BLaER1 treated with 17β-estradiol and CSF1 and Interleukin-3, amounts not matched to agents 10 nM and 100 nM (cell line): ENCODE measurements at regions not wholly inside any gene's neighbourhood (a gene's known extent, or its start where the extent isn't known, plus 50 kb on each side); places are given as distances from the start of the nearest gene placed in this dataset.

Experiments
- H3K27ac ChIP-seq, 11 experiments: shearing (Covaris generic); formaldehyde crosslinking; 2 replicates each; pipeline ENCODE4 v1.8.1; 2022
- H3K27me3 ChIP-seq, 11 experiments: shearing (Covaris generic); formaldehyde crosslinking; 2 replicates each; pipeline ENCODE4 v1.8.1; 2022
- H3K36me3 ChIP-seq, 11 experiments: shearing (Covaris generic); formaldehyde crosslinking; 2 replicates each; pipeline ENCODE4 v1.8.1; 2022
- H3K4me1 ChIP-seq, 10 experiments: shearing (Covaris generic); formaldehyde crosslinking; 2 replicates each; pipeline ENCODE4 v1.8.1; 2022
- H3K4me2 ChIP-seq, 11 experiments: shearing (Covaris generic); formaldehyde crosslinking; 2 replicates each; pipeline ENCODE4 v1.8.1; 2022
- H3K4me3 ChIP-seq, 10 experiments: shearing (Covaris generic); formaldehyde crosslinking; 2 replicates each; pipeline ENCODE4 v1.8.1; 2022
- H3K9ac ChIP-seq, 11 experiments: shearing (Covaris generic); formaldehyde crosslinking; 2 replicates each; pipeline ENCODE4 v1.8.1; 2022
- H3K9me3 ChIP-seq, 11 experiments: shearing (Covaris generic); formaldehyde crosslinking; replicated peaks in 1 of 11; 2 replicates each; pipeline ENCODE4 v1.8.1; 2022
- H4K20me1 ChIP-seq, 11 experiments: shearing (Covaris generic); formaldehyde crosslinking; 2 replicates each; pipeline ENCODE4 v1.8.1; 2022
- Cebpa-rat ChIP-seq, 11 experiments: shearing (Covaris generic); IDR thresholded peaks; 2 replicates each; pipeline ENCODE4 v1.8.1; 2022

- no peak for TF ChIP-seq Cebpa-rat (IDR thresholded peaks at IDR 0.05)
- Histone ChIP-seq H3K27ac (no peak overlapping the region), H3K4me3 (no peak overlapping the region), H3K4me2 (peak overlapping the region in 5 of 11 experiments; percentile 2 to 72 (median 45); a peak in 6 of 22 replicates), H3K27me3 (no peaks in the 10 kb centered on the region), H4K20me1 (no peaks in the 10 kb centered on the region), H3K9me3 (no peaks in the 10 kb centered on the region), H3K36me3 (no peaks in the 10 kb centered on the region), H3K4me1 (peaks cover 5 to 49% (median 18%) of the 10 kb centered on the region in 10 experiments; a peak in 18 of 20 replicates), H3K9ac (no peak overlapping the region)
Observed at GRCh38 chr20:50427719-50428083, 82.5 kb upstream of the PTPN1 start.

- no peaks in the 10 kb centered on the region for H3K36me3 ChIP-seq
- TF ChIP-seq Cebpa-rat (IDR thresholded peaks at IDR 0.05): no peak
- H3K4me3 ChIP-seq: no peak overlapping the region
- no peaks in the 10 kb centered on the region for H4K20me1 ChIP-seq
- H3K4me1 ChIP-seq: peaks cover 3 to 49% (median 17%) of the 10 kb centered on the region in 10 experiments; a peak in 18 of 20 replicates
- H3K27me3 ChIP-seq: no peaks in the 10 kb centered on the region
- H3K4me2 ChIP-seq: peak overlapping the region in 3 of 11 experiments; percentile 45 to 72 (median 69); a peak in 5 of 22 replicates
- H3K9ac ChIP-seq: no peak overlapping the region
- no peaks in the 10 kb centered on the region for H3K9me3 ChIP-seq
- no peak overlapping the region for H3K27ac ChIP-seq
Observed at GRCh38 chr20:50428097-50428828, 81.9 kb upstream of the PTPN1 start.

- Histone ChIP-seq H3K4me2 (no peak overlapping the region), H3K9ac (no peak overlapping the region), H3K27me3 (no peaks in the 10 kb centered on the region), H3K9me3 (no peaks in the 10 kb centered on the region), H4K20me1 (no peaks in the 10 kb centered on the region), H3K27ac (no peak overlapping the region), H3K36me3 (no peaks in the 10 kb centered on the region), H3K4me1 (peaks cover 2 to 50% (median 20%) of the 10 kb centered on the region in 10 experiments; a peak in 13 of 20 replicates), H3K4me3 (no peak overlapping the region)
- TF ChIP-seq Cebpa-rat (IDR thresholded peaks at IDR 0.05): no peak
Observed at GRCh38 chr20:50429412-50429811, 80.8 kb upstream of the PTPN1 start.

GRCh38 chr20:50431066-50431450 lies 79.1 kb upstream of the PTPN1 start:
- Histone ChIP-seq H3K36me3 (no peaks in the 10 kb centered on the region), H3K27ac (peak overlapping the region in 1 of 11 experiments; percentile 25; a peak in 1 of 22 replicates), H3K4me2 (peak overlapping the region in 2 of 11 experiments; percentile 2 to 22; a peak in 1 of 22 replicates), H3K9me3 (no peaks in the 10 kb centered on the region), H3K27me3 (no peaks in the 10 kb centered on the region), H3K4me3 (no peak overlapping the region), H3K4me1 (peaks cover 5 to 64% (median 35%) of the 10 kb centered on the region in 10 experiments; a peak in 16 of 20 replicates), H3K9ac (no peak overlapping the region), H4K20me1 (no peaks in the 10 kb centered on the region)
- TF ChIP-seq Cebpa-rat (IDR thresholded peaks at IDR 0.05): no peak

- H3K27me3 ChIP-seq: no peaks in the 10 kb centered on the region
Observed at GRCh38 chr20:50433001-50433761, 77.0 kb upstream of the PTPN1 start.

GRCh38 chr20:50434321-50434652 lies 75.9 kb upstream of the PTPN1 start:
- H3K9me3 ChIP-seq: no peaks in the 10 kb centered on the region
- H3K4me3 ChIP-seq: no peak overlapping the region
- H3K4me1 ChIP-seq: peaks cover 5 to 68% (median 44%) of the 10 kb centered on the region in 10 experiments; a peak in 17 of 20 replicates
- H3K27ac ChIP-seq: peak overlapping the region; percentile 27 to 72 (median 54); a peak in 16 of 22 replicates
- no peaks in the 10 kb centered on the region for H3K36me3 ChIP-seq
- H3K9ac ChIP-seq: peak overlapping the region in 2 of 11 experiments; percentile 14 to 30; a peak in 4 of 22 replicates
- H4K20me1 ChIP-seq: no peaks in the 10 kb centered on the region
- peak overlapping the region in 10 of 11 experiments; percentile 23 to 69 (median 52); a peak in 17 of 22 replicates for H3K4me2 ChIP-seq
- no peaks in the 10 kb centered on the region for H3K27me3 ChIP-seq
- no peak for TF ChIP-seq Cebpa-rat (IDR thresholded peaks at IDR 0.05)

More at GRCh38 chr20:50433001-50433761, 77.0 kb upstream of the PTPN1 start:
- Histone ChIP-seq H3K4me1 (peaks cover 5 to 58% (median 35%) of the 10 kb centered on the region in 10 experiments; a peak in 16 of 20 replicates), H3K27ac (peak overlapping the region in 5 of 11 experiments; percentile 0 to 72 (median 24); a peak in 6 of 22 replicates), H3K9me3 (no peaks in the 10 kb centered on the region), H3K4me3 (no peak overlapping the region), H3K9ac (no peak overlapping the region), H3K36me3 (no peaks in the 10 kb centered on the region), H3K4me2 (peak overlapping the region in 4 of 11 experiments; percentile 8 to 69 (median 22); a peak in 3 of 22 replicates), H4K20me1 (no peaks in the 10 kb centered on the region)
- TF ChIP-seq Cebpa-rat (IDR thresholded peaks at IDR 0.05): no peak

- H3K27me3 ChIP-seq: no peaks in the 10 kb centered on the region
- H3K4me2 ChIP-seq: peak overlapping the region in 10 of 11 experiments; percentile 23 to 69 (median 52); a peak in 18 of 22 replicates
- H3K4me1 ChIP-seq: peaks cover 5 to 74% (median 48%) of the 10 kb centered on the region in 10 experiments; a peak in 17 of 20 replicates
- peak overlapping the region in 3 of 11 experiments; percentile 14 to 44 (median 30); a peak in 4 of 22 replicates for H3K9ac ChIP-seq
- peak in 6 of 11 experiments; percentile 40 to 87 (median 73); a peak in 9 of 22 replicates for TF ChIP-seq Cebpa-rat (IDR thresholded peaks at IDR 0.05)
- no peak overlapping the region for H3K4me3 ChIP-seq
- no peaks in the 10 kb centered on the region for H4K20me1 ChIP-seq
- H3K27ac ChIP-seq: peak overlapping the region; percentile 27 to 72 (median 54); a peak in 16 of 22 replicates
- H3K36me3 ChIP-seq: no peaks in the 10 kb centered on the region
- no peaks in the 10 kb centered on the region for H3K9me3 ChIP-seq
Observed at GRCh38 chr20:50434653-50435396, 75.4 kb upstream of the PTPN1 start.

GRCh38 chr20:50435397-50436051 lies 74.7 kb upstream of the PTPN1 start:
- Histone ChIP-seq H3K4me1 (peaks cover 6 to 78% (median 54%) of the 10 kb centered on the region in 10 experiments; a peak in 17 of 20 replicates), H3K9me3 (no peaks in the 10 kb centered on the region), H3K36me3 (no peaks in the 10 kb centered on the region), H4K20me1 (no peaks in the 10 kb centered on the region), H3K4me3 (no peak overlapping the region), H3K9ac (peak overlapping the region in 1 of 11 experiments; percentile 4; a peak in 1 of 22 replicates), H3K4me2 (peak overlapping the region in 8 of 11 experiments; percentile 37 to 69 (median 54); a peak in 13 of 22 replicates), H3K27me3 (no peaks in the 10 kb centered on the region), H3K27ac (peak overlapping the region in 9 of 11 experiments; percentile 13 to 72 (median 52); a peak in 12 of 22 replicates)
- no peak for TF ChIP-seq Cebpa-rat (IDR thresholded peaks at IDR 0.05)
